Neural progenitor cell (in vitro differentiated cells): ENCODE measurements at regions not wholly inside any gene's neighbourhood (a gene's known extent, or its start where the extent isn't known, plus 50 kb on each side); places are given as distances from the start of the nearest gene placed in this dataset.

ENCODE experiments used
- CTCF ChIP-seq: fragments of 200-600 bp; sonication (generic); IDR thresholded peaks from 2 replicates; pipeline ENCODE4 v1.5.1; 2017; ENCODE audit warnings: antibody characterized with exemption, mild to moderate bottlenecking
- EZH2 ChIP-seq: fragments of 200-600 bp; sonication (generic); IDR thresholded peaks from 2 replicates; pipeline ENCODE4 v1.6.1; 2017; ENCODE audit warnings: antibody characterized with exemption, mild to moderate bottlenecking, moderate library complexity

- TF ChIP-seq EZH2: no peak
- TF ChIP-seq CTCF: no peak
Measured at GRCh38 chr12:105423921-105424320, 93.4 kb downstream of the C12orf75 start.
